ENCODE measurements at regions not wholly inside any gene's neighbourhood (a gene's known extent, or its start where the extent isn't known, plus 50 kb on each side); places are given as distances from the start of the nearest gene placed in this dataset.
"Not testable (repeated sequence)": the region's sequence is repeated elsewhere in the genome, so short reads cannot be mapped to it uniquely, and the experiment has no call there.

- in situ Hi-C loops (cut with HindIII; ENCODE audit: low pct_unique_long_range_greater_than_20kb, low sequenced_read_pairs): no loop called here
- Histone ChIP-seq H3K36me3 (ENCODE audit: control insufficient read depth, insufficient read depth, low read length) (no peaks in the 10 kb centered on the region), H3K27ac (ENCODE audit: low read length) (no peak overlapping the region), H3K27me3 (ENCODE audit: control insufficient read depth, insufficient read depth, low read length) (no peaks in the 10 kb centered on the region), H3K4me1 (ENCODE audit: control insufficient read depth, insufficient read depth, low read length) (no peaks in the 10 kb centered on the region), H3K4me3 (ENCODE audit: low read depth in 2 of 2, low read length in 2 of 2) (no peak overlapping the region), H3K9me3 (ENCODE audit: control insufficient read depth, insufficient read depth, low read depth, low read length) (no peaks in the 10 kb centered on the region)
- DNase-seq (ENCODE audit: low read depth, low spot score): no peak
- no peak for ATAC-seq
- POLR2A ChIA-PET: no interaction called here
- BruUV-seq (replicated peaks): no TSS peak
- TF ChIP-seq TCF7L2 (IDR thresholded peaks at IDR 0.05; ENCODE audit: low read depth, low read length): no peak
- no peak for TF ChIP-seq REST (IDR thresholded peaks at IDR 0.05; ENCODE audit: insufficient read depth in 1 of 2, low read depth in 2 of 2, low read length in 1 of 2)
- TF ChIP-seq, protein P1, sequence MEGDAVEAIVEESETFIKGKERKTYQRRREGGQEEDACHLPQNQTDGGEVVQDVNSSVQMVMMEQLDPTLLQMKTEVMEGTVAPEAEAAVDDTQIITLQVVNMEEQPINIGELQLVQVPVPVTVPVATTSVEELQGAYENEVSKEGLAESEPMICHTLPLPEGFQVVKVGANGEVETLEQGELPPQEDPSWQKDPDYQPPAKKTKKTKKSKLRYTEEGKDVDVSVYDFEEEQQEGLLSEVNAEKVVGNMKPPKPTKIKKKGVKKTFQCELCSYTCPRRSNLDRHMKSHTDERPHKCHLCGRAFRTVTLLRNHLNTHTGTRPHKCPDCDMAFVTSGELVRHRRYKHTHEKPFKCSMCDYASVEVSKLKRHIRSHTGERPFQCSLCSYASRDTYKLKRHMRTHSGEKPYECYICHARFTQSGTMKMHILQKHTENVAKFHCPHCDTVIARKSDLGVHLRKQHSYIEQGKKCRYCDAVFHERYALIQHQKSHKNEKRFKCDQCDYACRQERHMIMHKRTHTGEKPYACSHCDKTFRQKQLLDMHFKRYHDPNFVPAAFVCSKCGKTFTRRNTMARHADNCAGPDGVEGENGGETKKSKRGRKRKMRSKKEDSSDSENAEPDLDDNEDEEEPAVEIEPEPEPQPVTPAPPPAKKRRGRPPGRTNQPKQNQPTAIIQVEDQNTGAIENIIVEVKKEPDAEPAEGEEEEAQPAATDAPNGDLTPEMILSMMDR (IDR thresholded peaks at IDR 0.05): no peak
- TF ChIP-seq SIN3A (IDR thresholded peaks at IDR 0.05; ENCODE audit: borderline replicate concordance, insufficient read depth, low read depth, low read length): no peak
- no peak for TF ChIP-seq POLR2AphosphoS5 (IDR thresholded peaks at IDR 0.05; ENCODE audit: low read depth, low read length)
- intact Hi-C loops (cut with micrococcal nuclease; ENCODE audit: unreplicated experiment): no loop called here
- CTCF ChIA-PET: no interaction called here
Observed at GRCh38 chr5:88021141-88021540, 247.5 kb downstream of the TMEM161B start.

- POLR2A ChIA-PET; ATAC-seq; H3K4me1 ChIP-seq (ENCODE audit: control insufficient read depth, insufficient read depth, low read length); H3K9me3 ChIP-seq (ENCODE audit: control insufficient read depth, insufficient read depth, low read depth, low read length); DNase-seq (ENCODE audit: low read depth, low spot score); CTCF ChIA-PET; intact Hi-C loops (cut with micrococcal nuclease; ENCODE audit: unreplicated experiment); BruUV-seq (replicated peaks); H3K36me3 ChIP-seq (ENCODE audit: control insufficient read depth, insufficient read depth, low read length); in situ Hi-C loops (cut with HindIII; ENCODE audit: low pct_unique_long_range_greater_than_20kb, low sequenced_read_pairs); H3K27me3 ChIP-seq (ENCODE audit: control insufficient read depth, insufficient read depth, low read length); H3K27ac ChIP-seq (ENCODE audit: low read length); H3K4me3 ChIP-seq (ENCODE audit: low read depth in 2 of 2, low read length in 2 of 2): not testable (repeated sequence)
Observed at GRCh38 chr5:88014984-88015383, 253.7 kb downstream of the TMEM161B start.

- Histone ChIP-seq H3K27ac (ENCODE audit: low read length) (no peak overlapping the region), H3K4me3 (ENCODE audit: low read depth in 2 of 2, low read length in 2 of 2) (no peak overlapping the region), H3K27me3 (ENCODE audit: control insufficient read depth, insufficient read depth, low read length) (no peaks in the 10 kb centered on the region), H3K36me3 (ENCODE audit: control insufficient read depth, insufficient read depth, low read length) (no peaks in the 10 kb centered on the region), H3K9me3 (ENCODE audit: control insufficient read depth, insufficient read depth, low read depth, low read length) (no peaks in the 10 kb centered on the region), H3K4me1 (ENCODE audit: control insufficient read depth, insufficient read depth, low read length) (no peaks in the 10 kb centered on the region)
- intact Hi-C loops (cut with micrococcal nuclease; ENCODE audit: unreplicated experiment) (no loop called here), in situ Hi-C loops (cut with HindIII; ENCODE audit: low pct_unique_long_range_greater_than_20kb, low sequenced_read_pairs) (no loop called here)
- BruUV-seq (replicated peaks): no TSS peak
- ChIA-PET CTCF (no interaction called here), POLR2A (no interaction called here)
- no peak for TF ChIP-seq REST (IDR thresholded peaks at IDR 0.05; ENCODE audit: insufficient read depth in 1 of 2, low read depth in 2 of 2, low read length in 1 of 2)
- TF ChIP-seq POLR2AphosphoS5 (IDR thresholded peaks at IDR 0.05; ENCODE audit: low read depth, low read length): no peak
- no peak for TF ChIP-seq TCF7L2 (IDR thresholded peaks at IDR 0.05; ENCODE audit: low read depth, low read length)
- TF ChIP-seq, protein P1 (IDR thresholded peaks at IDR 0.05): no peak
- TF ChIP-seq SIN3A (IDR thresholded peaks at IDR 0.05; ENCODE audit: borderline replicate concordance, insufficient read depth, low read depth, low read length): no peak
- DNase-seq (ENCODE audit: low read depth, low spot score) (no peak), ATAC-seq (no peak)
Observed at GRCh38 chr5:88000877-88001276, 267.8 kb downstream of the TMEM161B start.

Data from Panc1 (cell line).